ENCODE measurements at regions not wholly inside any gene's neighbourhood (a gene's known extent, or its start where the extent isn't known, plus 50 kb on each side); places are given as distances from the start of the nearest gene placed in this dataset.
"Not testable (repeated sequence)": the region's sequence is repeated elsewhere in the genome, so short reads cannot be mapped to it uniquely, and the experiment has no call there.

- DNase-seq: peak; percentile 27
Measured at GRCh38 chr17:20848869-20849443, 193.9 kb downstream of the USP22 start.

GRCh38 chr17:20851591-20852238 is 191.1 kb downstream of the USP22 start:
- peak; percentile 60 for DNase-seq

- peak; percentile 78 for DNase-seq
Measured at GRCh38 chr17:20852239-20852989, 190.4 kb downstream of the USP22 start.

- DNase-seq: no peak
Measured at GRCh38 chr17:20852990-20853370, 189.8 kb downstream of the USP22 start.

GRCh38 chr17:20855910-20856470 is 186.8 kb downstream of the USP22 start:
- not testable (repeated sequence) for DNase-seq

- not testable (repeated sequence) for DNase-seq
Measured at GRCh38 chr17:20866444-20867209, 176.2 kb downstream of the USP22 start.

GRCh38 chr17:20867436-20867937 is 175.3 kb downstream of the USP22 start:
- DNase-seq: not testable (repeated sequence)

GRCh38 chr17:20867938-20868661 is 174.7 kb downstream of the USP22 start:
- not testable (repeated sequence) for DNase-seq

- not testable (repeated sequence) for DNase-seq
Measured at GRCh38 chr17:20868662-20869007, 174.2 kb downstream of the USP22 start.

- peak; percentile 82 for DNase-seq
Measured at GRCh38 chr17:20873173-20873572, 169.6 kb downstream of the USP22 start.

- not testable (repeated sequence) for DNase-seq
Measured at GRCh38 chr17:20873688-20874328, 169.0 kb downstream of the USP22 start.

- DNase-seq: not testable (repeated sequence)
Measured at GRCh38 chr17:20877384-20877783, 165.4 kb downstream of the USP22 start.

GRCh38 chr17:20890338-20890737 is 152.5 kb downstream of the USP22 start:
- DNase-seq: no peak

- DNase-seq: not testable (repeated sequence)
Measured at GRCh38 chr17:20895426-20895825, 147.4 kb downstream of the USP22 start.

- no peak for DNase-seq
Measured at GRCh38 chr17:20896153-20896649, 146.6 kb downstream of the USP22 start.

- DNase-seq: not testable (repeated sequence)
Measured at GRCh38 chr17:20898726-20899125, 144.1 kb downstream of the USP22 start.

GRCh38 chr17:20902496-20902895 is 140.3 kb downstream of the USP22 start:
- not testable (repeated sequence) for DNase-seq

- DNase-seq: peak; percentile 7
Measured at GRCh38 chr17:20903549-20903948, 139.3 kb downstream of the USP22 start.

- DNase-seq: peak; percentile 88
Measured at GRCh38 chr17:20908313-20909267, 134.2 kb downstream of the USP22 start.

GRCh38 chr17:20914658-20915057 is 128.2 kb downstream of the USP22 start:
- DNase-seq: no peak
